ENCODE measurements at regions not wholly inside any gene's neighbourhood (a gene's known extent, or its start where the extent isn't known, plus 50 kb on each side); places are given as distances from the start of the nearest gene placed in this dataset.
A peak's percentile ranks its signal among the peaks of the same experiment; 100 is the strongest.

DNA sequence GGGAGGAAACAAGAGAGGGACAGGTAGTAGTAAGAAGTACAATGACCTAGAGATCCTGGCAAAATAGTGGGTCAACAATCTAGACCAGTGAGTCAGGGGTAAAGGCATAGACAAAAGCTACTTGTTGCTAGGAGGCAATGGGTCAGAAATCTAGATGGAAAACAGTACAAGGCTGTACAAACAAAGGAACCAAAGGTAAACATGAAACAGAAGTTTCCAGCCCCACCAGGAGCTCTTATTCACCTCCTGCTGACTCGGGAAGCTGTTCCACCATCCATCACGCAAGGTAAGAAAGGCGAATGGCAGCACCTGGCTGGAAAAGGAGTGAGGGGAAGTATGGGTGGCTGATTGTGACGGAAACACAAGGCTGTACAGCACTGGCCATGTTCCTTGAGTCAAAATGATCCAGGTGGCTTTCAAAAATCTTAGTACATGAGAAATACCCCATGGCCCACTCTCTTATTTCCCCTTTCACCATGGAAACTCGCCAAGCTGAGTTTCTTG is 70.5 kb upstream of the RAI14 start:
- DNase-seq (ENCODE audit: low read depth in 2 of 2): peak; percentile 98 to 100

GRCh38 chr5:34586117-34586885 is 69.8 kb upstream of the RAI14 start:
- DNase-seq (ENCODE audit: low read depth in 2 of 2): peak; percentile 98 to 99

GRCh38 chr5:34587355-34588241 is 68.5 kb upstream of the RAI14 start:
- DNase-seq (ENCODE audit: low read depth in 2 of 2): peak in 1 of 2 donors; percentile 76

GRCh38 chr5:34589832-34590231 is 66.3 kb upstream of the RAI14 start:
- no peak for DNase-seq (ENCODE audit: low read depth in 2 of 2)

DNA sequence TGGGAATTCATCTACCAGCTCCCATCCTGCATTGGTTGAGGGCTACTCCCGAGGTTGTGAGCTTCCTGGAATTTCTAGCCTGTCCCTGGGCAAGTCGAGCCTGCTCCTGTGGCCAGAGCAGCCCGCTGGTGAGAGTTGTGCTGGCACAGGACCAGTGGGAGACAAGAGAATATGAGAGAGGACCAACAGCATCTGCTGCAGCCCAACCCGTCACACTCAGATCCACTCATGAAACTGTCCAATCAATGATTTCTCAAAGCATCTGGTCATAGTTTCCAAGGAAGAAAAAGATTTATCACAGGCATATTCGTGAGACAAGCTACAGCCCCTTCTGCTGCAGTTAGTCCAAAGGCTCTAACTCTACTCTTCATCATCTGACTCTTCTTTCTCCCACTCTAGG is 64.4 kb upstream of the RAI14 start:
- no peak for DNase-seq (ENCODE audit: low read depth in 2 of 2)

- DNase-seq (ENCODE audit: low read depth in 2 of 2): no peak
These were observed 58.8 kb upstream of the RAI14 start for GRCh38 chr5:34597034-34598027.

DNA sequence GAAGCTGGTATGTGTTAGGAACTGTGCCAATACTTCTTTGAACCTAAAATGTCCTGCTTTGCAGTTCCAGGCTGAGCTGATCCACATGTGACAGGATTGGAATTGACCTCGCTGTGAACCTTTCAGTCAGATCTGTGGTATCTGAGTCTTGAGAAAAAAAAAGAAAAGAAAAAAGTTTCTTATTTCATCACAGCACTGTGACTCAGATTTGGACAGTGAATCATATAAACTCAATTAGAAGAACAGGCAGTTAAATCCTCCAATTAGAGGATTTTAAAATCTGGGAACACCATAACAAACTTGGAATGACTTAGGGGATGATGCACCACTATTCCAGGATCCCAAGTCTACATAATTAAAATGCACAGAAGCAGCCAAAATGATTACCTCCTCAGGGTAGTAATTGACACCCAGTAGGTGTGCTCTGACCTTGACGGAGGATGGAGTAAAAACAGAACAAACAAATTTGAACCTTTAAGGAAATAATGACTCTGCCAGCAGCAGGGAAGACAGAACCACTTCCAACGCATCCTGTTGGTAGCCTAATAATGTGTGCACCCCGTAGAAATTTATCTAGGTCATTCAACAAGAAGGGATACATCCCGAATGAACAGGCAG is 57.8 kb upstream of the RAI14 start:
- peak in 1 of 2 donors; percentile 84 for DNase-seq (ENCODE audit: low read depth in 2 of 2)

DNA sequence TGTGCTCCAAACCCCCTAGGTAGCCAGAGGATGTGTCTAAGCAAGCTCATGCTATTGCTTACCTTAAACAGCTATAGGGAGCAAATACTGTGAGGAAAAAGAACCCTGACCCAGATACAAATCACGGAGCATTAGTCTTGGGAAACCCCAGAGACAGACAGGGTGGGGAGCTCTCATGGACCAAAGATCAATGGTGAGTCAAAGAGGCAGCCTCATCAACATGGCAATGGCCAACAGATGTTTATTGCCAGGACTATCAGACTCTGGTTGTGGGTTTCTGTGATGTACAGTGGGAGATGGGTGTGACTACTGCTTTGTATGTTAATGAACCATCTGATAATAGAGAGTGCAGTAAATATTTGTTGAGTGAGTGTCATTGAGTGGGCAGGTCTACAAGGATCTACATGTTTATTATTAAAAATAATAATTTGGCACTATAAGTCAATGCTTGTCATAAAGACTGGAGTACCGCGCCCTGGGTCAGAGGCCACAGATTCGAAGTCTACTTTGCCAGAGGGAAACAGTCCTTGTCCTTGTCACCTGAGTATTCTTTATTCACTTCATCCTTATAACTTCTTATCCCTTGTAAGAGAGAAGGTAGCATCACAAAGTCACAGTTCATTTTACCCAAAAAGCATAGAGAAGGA is 56.5 kb upstream of the RAI14 start:
- DNase-seq (ENCODE audit: low read depth in 2 of 2): no peak

GRCh38 chr5:34600118-34600493 is 56.0 kb upstream of the RAI14 start:
- no peak for DNase-seq (ENCODE audit: low read depth in 2 of 2)

- DNase-seq (ENCODE audit: low read depth in 2 of 2): no peak
These were observed 52.8 kb upstream of the RAI14 start for GRCh38 chr5:34603378-34603777.

GRCh38 chr5:34604119-34604675 is 51.9 kb upstream of the RAI14 start:
- no peak for DNase-seq (ENCODE audit: low read depth in 2 of 2)

DNA sequence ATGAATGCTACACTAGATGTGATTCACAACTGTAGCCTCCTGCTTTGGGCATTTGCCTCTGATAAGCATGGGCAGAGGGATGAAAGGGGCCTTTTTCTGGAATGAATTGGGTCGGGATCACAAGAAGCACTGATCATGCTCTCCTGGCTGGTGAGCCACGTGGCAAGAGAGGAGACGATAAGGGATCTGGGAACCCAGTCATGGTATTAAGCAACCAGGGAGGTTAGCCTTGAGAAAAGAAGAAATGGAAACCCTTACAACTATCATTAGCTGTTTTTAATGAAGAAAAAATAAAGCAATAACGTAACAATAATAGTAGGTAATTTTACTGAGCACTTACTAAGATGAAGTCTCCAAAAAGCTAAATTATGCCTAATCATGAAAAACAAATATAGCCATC is 50.0 kb upstream of the RAI14 start:
- no peak for DNase-seq (ENCODE audit: low read depth in 2 of 2)

All from dermis microvascular lymphatic vessel endothelial cell (primary cell).